ENCODE measurements at regions not wholly inside any gene's neighbourhood (a gene's known extent, or its start where the extent isn't known, plus 50 kb on each side); places are given as distances from the start of the nearest gene placed in this dataset.

- TF ChIP-seq CTCF (IDR thresholded peaks at IDR 0.05), result no peak
- no peak for TF ChIP-seq POLR2A (IDR thresholded peaks at IDR 0.05)
Measured at GRCh38 chr5:23169660-23170416, 316.7 kb upstream of the CDH12 start.

Measured in ovary (tissue), 3 donors.